ENCODE measurements at regions not wholly inside any gene's neighbourhood (a gene's known extent, or its start where the extent isn't known, plus 50 kb on each side); places are given as distances from the start of the nearest gene placed in this dataset.

GRCh38 chr1:56355422-56355821 lies 223.9 kb downstream of the PLPP3 start:
- DNase-seq (ENCODE audit: low read depth): no peak

- no peak for DNase-seq (ENCODE audit: low read depth)
Measured at GRCh38 chr1:56345831-56346230, 233.5 kb downstream of the PLPP3 start.

- DNase-seq (ENCODE audit: low read depth): no peak
Measured at GRCh38 chr1:56340977-56341376, 238.4 kb downstream of the PLPP3 start.

- no peak for DNase-seq (ENCODE audit: low read depth)
Measured at GRCh38 chr1:56339786-56340465, 239.4 kb downstream of the PLPP3 start.

GRCh38 chr1:56339093-56339492 lies 240.3 kb downstream of the PLPP3 start:
- DNase-seq (ENCODE audit: low read depth): no peak

GRCh38 chr1:56336982-56337381 lies 242.4 kb downstream of the PLPP3 start:
- peak; percentile 34 for DNase-seq (ENCODE audit: low read depth)

GRCh38 chr1:56335394-56335793 lies 244.0 kb downstream of the PLPP3 start:
- DNase-seq (ENCODE audit: low read depth): no peak

GRCh38 chr1:56334047-56334446 lies 245.3 kb downstream of the PLPP3 start:
- no peak for DNase-seq (ENCODE audit: low read depth)

- DNase-seq (ENCODE audit: low read depth): no peak
Measured at GRCh38 chr1:56333461-56333860, 245.9 kb downstream of the PLPP3 start.

- DNase-seq (ENCODE audit: low read depth): peak; percentile 27
Measured at GRCh38 chr1:56331892-56332567, 247.3 kb downstream of the PLPP3 start.

GRCh38 chr1:56331207-56331891 lies 248.0 kb downstream of the PLPP3 start:
- peak; percentile 8 for DNase-seq (ENCODE audit: low read depth)

- DNase-seq (ENCODE audit: low read depth): peak; percentile 79
Measured at GRCh38 chr1:56330391-56331026, 248.9 kb downstream of the PLPP3 start.

GRCh38 chr1:56329970-56330369 lies 249.4 kb downstream of the PLPP3 start:
- no peak for DNase-seq (ENCODE audit: low read depth)

GRCh38 chr1:56327195-56327594 lies 252.2 kb downstream of the PLPP3 start:
- DNase-seq (ENCODE audit: low read depth): no peak

GRCh38 chr1:56326056-56326455 lies 253.3 kb downstream of the PLPP3 start:
- DNase-seq (ENCODE audit: low read depth): peak; percentile 60

- no peak for DNase-seq (ENCODE audit: low read depth)
Measured at GRCh38 chr1:56324504-56324903, 254.9 kb downstream of the PLPP3 start.

GRCh38 chr1:56322211-56322610 lies 257.2 kb downstream of the PLPP3 start:
- DNase-seq (ENCODE audit: low read depth): peak; percentile 17

- DNase-seq (ENCODE audit: low read depth): no peak
Measured at GRCh38 chr1:56321150-56321490, 258.2 kb downstream of the PLPP3 start.

GRCh38 chr1:56320464-56321149 lies 258.8 kb downstream of the PLPP3 start:
- no peak for DNase-seq (ENCODE audit: low read depth)

- DNase-seq (ENCODE audit: low read depth): no peak
Measured at GRCh38 chr1:56317722-56318121, 261.6 kb downstream of the PLPP3 start.

GRCh38 chr1:56315293-56315942 lies 263.9 kb downstream of the PLPP3 start:
- DNase-seq (ENCODE audit: low read depth): peak; percentile 54

- DNase-seq (ENCODE audit: low read depth): no peak
Measured at GRCh38 chr1:56313560-56313959, 265.8 kb downstream of the PLPP3 start.

Data from EH (cell line).